ENCODE measurements at regions not wholly inside any gene's neighbourhood (a gene's known extent, or its start where the extent isn't known, plus 50 kb on each side); places are given as distances from the start of the nearest gene placed in this dataset.

- TF ChIP-seq POLR2AphosphoS5 (IDR thresholded peaks at IDR 0.05; ENCODE audit: low read depth, low read length) (no peak), ELF1 (IDR thresholded peaks at IDR 0.05) (no peak), FOXJ3 (CRISPR knock-in tag; IDR thresholded peaks at IDR 0.05) (no peak), GATA2 (CRISPR knock-in tag; IDR thresholded peaks at IDR 0.05) (no peak), TEAD4 (IDR thresholded peaks at IDR 0.05; ENCODE audit: borderline replicate concordance, insufficient read depth) (no peak), YY1 (IDR thresholded peaks at IDR 0.05; ENCODE audit: low read depth) (no peak)
- TF ChIP-seq, protein P1, sequence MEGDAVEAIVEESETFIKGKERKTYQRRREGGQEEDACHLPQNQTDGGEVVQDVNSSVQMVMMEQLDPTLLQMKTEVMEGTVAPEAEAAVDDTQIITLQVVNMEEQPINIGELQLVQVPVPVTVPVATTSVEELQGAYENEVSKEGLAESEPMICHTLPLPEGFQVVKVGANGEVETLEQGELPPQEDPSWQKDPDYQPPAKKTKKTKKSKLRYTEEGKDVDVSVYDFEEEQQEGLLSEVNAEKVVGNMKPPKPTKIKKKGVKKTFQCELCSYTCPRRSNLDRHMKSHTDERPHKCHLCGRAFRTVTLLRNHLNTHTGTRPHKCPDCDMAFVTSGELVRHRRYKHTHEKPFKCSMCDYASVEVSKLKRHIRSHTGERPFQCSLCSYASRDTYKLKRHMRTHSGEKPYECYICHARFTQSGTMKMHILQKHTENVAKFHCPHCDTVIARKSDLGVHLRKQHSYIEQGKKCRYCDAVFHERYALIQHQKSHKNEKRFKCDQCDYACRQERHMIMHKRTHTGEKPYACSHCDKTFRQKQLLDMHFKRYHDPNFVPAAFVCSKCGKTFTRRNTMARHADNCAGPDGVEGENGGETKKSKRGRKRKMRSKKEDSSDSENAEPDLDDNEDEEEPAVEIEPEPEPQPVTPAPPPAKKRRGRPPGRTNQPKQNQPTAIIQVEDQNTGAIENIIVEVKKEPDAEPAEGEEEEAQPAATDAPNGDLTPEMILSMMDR (IDR thresholded peaks at IDR 0.05), result no peak
Observed at GRCh38 chr5:162654661-162655405, 587.3 kb downstream of the GABRG2 start (continued).

- no peaks in the 10 kb centered on the region for H4K20me1 ChIP-seq (ENCODE audit: insufficient read depth)
- H3K4me2 ChIP-seq, result no peak overlapping the region
- H2AFZ ChIP-seq (ENCODE audit: low read depth), result no peak overlapping the region
- no peak overlapping the region for H3K27ac ChIP-seq (ENCODE audit: low read depth in 2 of 2, low read length in 1 of 2)
- TF ChIP-seq NFIC (IDR thresholded peaks at IDR 0.05; ENCODE audit: borderline replicate concordance) (no peak), NRF1 (IDR thresholded peaks at IDR 0.05; ENCODE audit: low read depth, low read length) (no peak), YY1 (IDR thresholded peaks at IDR 0.05; ENCODE audit: low read depth) (no peak), MEF2A (IDR thresholded peaks at IDR 0.05; ENCODE audit: borderline replicate concordance, low read depth) (no peak), GABPA (IDR thresholded peaks at IDR 0.05; ENCODE audit: low read depth) (no peak), REST (IDR thresholded peaks at IDR 0.05; ENCODE audit: low read depth, low read length) (no peak), EP300 (IDR thresholded peaks at IDR 0.05; ENCODE audit: borderline replicate concordance in 1 of 2, low read depth in 1 of 2, low read length in 1 of 2) (no peak), TEAD4 (IDR thresholded peaks at IDR 0.05; ENCODE audit: borderline replicate concordance, insufficient read depth) (no peak)
- TF ChIP-seq, protein P2, sequence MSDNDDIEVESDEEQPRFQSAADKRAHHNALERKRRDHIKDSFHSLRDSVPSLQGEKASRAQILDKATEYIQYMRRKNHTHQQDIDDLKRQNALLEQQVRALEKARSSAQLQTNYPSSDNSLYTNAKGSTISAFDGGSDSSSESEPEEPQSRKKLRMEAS (IDR thresholded peaks at IDR 0.05; ENCODE audit: low read depth), result no peak
- TF ChIP-seq, protein P1 (IDR thresholded peaks at IDR 0.05), result no peak
- H3K9me2 ChIP-seq, result no peaks in the 10 kb centered on the region
- H3K79me2 ChIP-seq (ENCODE audit: insufficient read depth), result no peaks in the 10 kb centered on the region
- no peaks in the 10 kb centered on the region for H3K36me3 ChIP-seq (replicated peaks in 1 of 2; ENCODE audit: control insufficient read depth in 1 of 2, insufficient read depth in 2 of 2, low read length in 1 of 2)
- ChIA-PET POLR2A (no interaction called here), CTCF (no interaction called here)
- no peak for DNase-seq
- no peaks in the 10 kb centered on the region for H3F3A ChIP-seq (replicated peaks; ENCODE audit: insufficient read depth)
- H3K9me3 ChIP-seq, result peaks cover 4% of the 10 kb centered on the region; the same call in 1 of the 2 replicates
- H3K4me1 ChIP-seq (ENCODE audit: control insufficient read depth in 1 of 2, insufficient read depth in 2 of 2, low read depth in 1 of 2, low read length in 1 of 2), result no peaks in the 10 kb centered on the region
- H3K27me3 ChIP-seq (ENCODE audit: insufficient read depth), result no peaks in the 10 kb centered on the region
- H3K4me3 ChIP-seq (ENCODE audit: low read depth in 2 of 2, low read length in 1 of 2), result no peak overlapping the region
- no peak overlapping the region for H3K9ac ChIP-seq
- 20% methylated on average over 3 of the region's 3 CpGs for WGBS (ENCODE audit: low lambda C conversion rate)
Observed at GRCh38 chr5:162657076-162657475, 589.5 kb downstream of the GABRG2 start.

Measured in SK-N-SH (cell line).